DOHH2 (cell line): ENCODE measurements at regions not wholly inside any gene's neighbourhood (a gene's known extent, or its start where the extent isn't known, plus 50 kb on each side); places are given as distances from the start of the nearest gene placed in this dataset.

ENCODE experiments used
- H3F3A ChIP-seq: fragments of 200-600 bp; sonication (generic), shearing (Covaris generic); 2 replicates; pipeline ENCODE4 v1.6.0; 2016; ENCODE audit warnings: antibody characterized with exemption, mild to moderate bottlenecking; ENCODE audit not compliant: control insufficient read depth, insufficient read depth
- H3K27ac ChIP-seq: fragments of 200-600 bp; sonication (generic); 2 replicates; pipeline ENCODE4 v1.5.1; 2014; ENCODE audit warnings: low read depth, mild to moderate bottlenecking, low read length, moderate library complexity
- H3K27me3 ChIP-seq: fragments of 200-600 bp; sonication (generic); 2 replicates; pipeline ENCODE4 v1.6.1; 2014; ENCODE audit warnings: mild to moderate bottlenecking, low read length, mixed read lengths; ENCODE audit not compliant: control insufficient read depth
- H3K36me3 ChIP-seq: fragments of 200-600 bp; sonication (generic); 2 replicates; pipeline ENCODE4 v1.6.1; 2014; ENCODE audit warnings: mild to moderate bottlenecking, low read length, moderate library complexity, mixed read lengths; ENCODE audit not compliant: control insufficient read depth
- H3K4me1 ChIP-seq: fragments of 200-600 bp; sonication (generic); 2 replicates; pipeline ENCODE4 v1.6.1; 2014; ENCODE audit warnings: mild to moderate bottlenecking, low read length, mixed read lengths; ENCODE audit not compliant: control insufficient read depth
- H3K4me2 ChIP-seq: fragments of 200-600 bp; sonication (generic); 2 replicates; pipeline ENCODE4 v1.6.0; 2014; ENCODE audit warnings: mild to moderate bottlenecking, low read length, moderate library complexity
- H3K4me3 ChIP-seq: fragments of 200-600 bp; sonication (generic); 2 replicates; pipeline ENCODE4 v1.5.1; 2014; ENCODE audit warnings: mild to moderate bottlenecking, low read length, mixed read lengths
- H3K79me2 ChIP-seq: fragments of 200-600 bp; sonication (generic); 2 replicates; pipeline ENCODE4 v1.6.1; 2014; ENCODE audit warnings: mild to moderate bottlenecking, low read length, mixed read lengths; ENCODE audit not compliant: control insufficient read depth
- H3K9me2 ChIP-seq: fragments of 200-600 bp; sonication (generic); replicated peaks from 2 replicates; pipeline ENCODE4 v1.6.1; 2014; ENCODE audit warnings: mild to moderate bottlenecking, low read length, mixed read lengths; ENCODE audit not compliant: control insufficient read depth
- H3K9me3 ChIP-seq: fragments of 200-600 bp; sonication (generic); 2 replicates; pipeline ENCODE4 v1.6.1; 2014; ENCODE audit warnings: antibody characterized with exemption, low read length, mixed read lengths; ENCODE audit not compliant: control insufficient read depth, insufficient read depth
- H4K20me1 ChIP-seq: fragments of 200-600 bp; sonication (generic); 2 replicates; pipeline ENCODE4 v1.6.0; 2014; ENCODE audit warnings: low read depth, mild to moderate bottlenecking, antibody characterized with exemption, low read length, moderate library complexity; ENCODE audit not compliant: control insufficient read depth, insufficient read depth
- CTCF ChIP-seq: fragments of 200-600 bp; sonication (generic); IDR thresholded peaks from one replicate; pipeline ENCODE4 v1.5.1; 2014; ENCODE audit warnings: antibody characterized with exemption, mild to moderate bottlenecking, low read depth, low read length; ENCODE audit not compliant: poor library complexity, severe bottlenecking
- EZH2phosphoT487 ChIP-seq: fragments of 200-600 bp; sonication (generic); IDR thresholded peaks from 2 replicates; pipeline ENCODE4 v1.6.1; 2017; ENCODE audit warnings: borderline replicate concordance, mild to moderate bottlenecking, antibody characterized with exemption, low read length, moderate library complexity, mixed read lengths

GRCh38 chr10:118148247-118148646 is 101.5 kb upstream of the RAB11FIP2 start:
- Histone ChIP-seq H3K9me3 (no peaks in the 10 kb centered on the region), H3K27me3 (no peaks in the 10 kb centered on the region), H3K27ac (no peak overlapping the region), H3K4me3 (no peak overlapping the region), H3K36me3 (no peaks in the 10 kb centered on the region), H3F3A (no peaks in the 10 kb centered on the region), H3K79me2 (no peaks in the 10 kb centered on the region), H3K9me2 (no peaks in the 10 kb centered on the region), H3K4me1 (no peaks in the 10 kb centered on the region), H3K4me2 (no peak overlapping the region), H4K20me1 (no peaks in the 10 kb centered on the region)
- TF ChIP-seq CTCF: no peak
- no peak for TF ChIP-seq EZH2phosphoT487

DNA sequence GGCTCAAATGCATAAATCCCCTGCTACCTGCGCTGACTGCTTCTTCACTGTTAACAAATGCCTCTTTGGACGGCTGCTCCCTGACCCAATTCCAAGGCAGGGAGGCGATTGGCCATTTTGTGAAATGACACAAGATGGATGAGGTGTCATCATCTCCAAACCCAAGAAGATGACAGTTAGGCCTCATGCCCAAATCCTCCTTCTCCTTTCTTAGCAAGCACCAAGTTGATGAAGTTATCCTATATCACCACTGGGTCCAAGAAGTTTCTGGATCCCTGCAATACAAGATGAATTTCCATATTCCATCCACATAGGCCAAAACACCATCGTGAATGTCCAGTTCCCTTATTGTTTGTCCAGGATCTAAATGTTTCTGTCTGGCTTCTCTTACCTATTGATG is 98.5 kb upstream of the RAB11FIP2 start:
- Histone ChIP-seq H3K79me2 (no peaks in the 10 kb centered on the region), H3K9me2 (no peaks in the 10 kb centered on the region), H3F3A (no peaks in the 10 kb centered on the region), H3K9me3 (no peaks in the 10 kb centered on the region), H3K27me3 (no peaks in the 10 kb centered on the region), H3K4me3 (no peak overlapping the region), H3K4me1 (no peaks in the 10 kb centered on the region), H3K27ac (no peak overlapping the region), H4K20me1 (no peaks in the 10 kb centered on the region), H3K36me3 (no peaks in the 10 kb centered on the region), H3K4me2 (no peak overlapping the region)
- TF ChIP-seq EZH2phosphoT487 (no peak), CTCF (no peak)

DNA sequence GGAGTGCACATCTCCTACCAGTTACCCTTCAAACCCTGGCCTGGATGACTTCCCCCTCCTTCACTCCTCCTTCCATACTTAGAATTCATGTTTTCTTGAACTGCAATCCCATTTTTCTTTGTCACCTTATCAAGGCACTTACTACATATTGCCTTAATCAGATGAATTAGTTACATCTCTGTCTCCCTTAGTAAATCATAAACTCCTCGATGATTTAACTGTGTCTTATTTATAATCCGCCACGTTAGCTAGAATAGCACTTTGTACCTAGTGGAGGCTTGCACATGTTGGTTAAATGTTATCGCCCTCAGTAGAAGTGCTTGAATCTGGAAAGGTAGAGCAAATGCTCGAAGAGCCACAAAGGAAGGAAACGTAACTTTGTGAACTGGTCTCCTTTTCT is 94.7 kb upstream of the RAB11FIP2 start:
- Histone ChIP-seq H3K27me3 (no peaks in the 10 kb centered on the region), H3F3A (no peaks in the 10 kb centered on the region), H3K36me3 (no peaks in the 10 kb centered on the region), H3K4me3 (no peak overlapping the region), H3K9me3 (no peaks in the 10 kb centered on the region), H3K4me1 (no peaks in the 10 kb centered on the region), H3K79me2 (no peaks in the 10 kb centered on the region), H3K27ac (no peak overlapping the region), H3K9me2 (no peaks in the 10 kb centered on the region), H3K4me2 (no peak overlapping the region), H4K20me1 (no peaks in the 10 kb centered on the region)
- no peak for TF ChIP-seq CTCF

GRCh38 chr10:118139321-118139720 is 92.6 kb upstream of the RAB11FIP2 start:
- H3K36me3 ChIP-seq: no peaks in the 10 kb centered on the region
- no peak overlapping the region for H3K4me2 ChIP-seq
- H3K4me1 ChIP-seq: no peaks in the 10 kb centered on the region
- no peaks in the 10 kb centered on the region for H3K79me2 ChIP-seq
- TF ChIP-seq CTCF: no peak
- TF ChIP-seq EZH2phosphoT487: no peak
- H3K27ac ChIP-seq: no peak overlapping the region
- H3K27me3 ChIP-seq: no peaks in the 10 kb centered on the region
- no peaks in the 10 kb centered on the region for H3K9me3 ChIP-seq
- H3F3A ChIP-seq: no peaks in the 10 kb centered on the region
- no peaks in the 10 kb centered on the region for H4K20me1 ChIP-seq
- no peak overlapping the region for H3K4me3 ChIP-seq
- no peaks in the 10 kb centered on the region for H3K9me2 ChIP-seq
